ENCODE measurements at regions not wholly inside any gene's neighbourhood (a gene's known extent, or its start where the extent isn't known, plus 50 kb on each side); places are given as distances from the start of the nearest gene placed in this dataset.

DNA sequence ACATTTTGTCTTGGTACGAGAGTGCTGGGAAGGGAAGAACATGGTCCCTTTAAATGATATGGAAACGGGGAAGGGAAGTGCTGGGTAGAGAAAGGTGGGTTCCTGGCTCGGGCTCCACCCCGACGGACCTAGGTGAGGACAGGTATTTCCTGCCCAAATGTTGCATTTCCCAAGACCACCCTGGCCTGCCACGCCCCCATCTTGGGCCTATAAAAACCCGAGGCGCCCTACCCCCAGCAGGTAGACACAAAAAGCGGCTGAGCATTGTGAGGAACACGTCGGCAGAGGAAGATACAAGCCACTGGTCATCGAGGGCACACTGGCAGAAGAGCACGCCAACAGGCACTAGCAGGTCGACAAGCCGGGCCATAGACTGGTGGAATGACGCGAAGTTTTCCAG lies 99.4 kb downstream of the AASDHPPT start:
- DNase-seq, result no peak
- no peaks in the 10 kb centered on the region for H3K36me3 ChIP-seq
- no peaks in the 10 kb centered on the region for H3K9me3 ChIP-seq
- TF ChIP-seq, protein P1, sequence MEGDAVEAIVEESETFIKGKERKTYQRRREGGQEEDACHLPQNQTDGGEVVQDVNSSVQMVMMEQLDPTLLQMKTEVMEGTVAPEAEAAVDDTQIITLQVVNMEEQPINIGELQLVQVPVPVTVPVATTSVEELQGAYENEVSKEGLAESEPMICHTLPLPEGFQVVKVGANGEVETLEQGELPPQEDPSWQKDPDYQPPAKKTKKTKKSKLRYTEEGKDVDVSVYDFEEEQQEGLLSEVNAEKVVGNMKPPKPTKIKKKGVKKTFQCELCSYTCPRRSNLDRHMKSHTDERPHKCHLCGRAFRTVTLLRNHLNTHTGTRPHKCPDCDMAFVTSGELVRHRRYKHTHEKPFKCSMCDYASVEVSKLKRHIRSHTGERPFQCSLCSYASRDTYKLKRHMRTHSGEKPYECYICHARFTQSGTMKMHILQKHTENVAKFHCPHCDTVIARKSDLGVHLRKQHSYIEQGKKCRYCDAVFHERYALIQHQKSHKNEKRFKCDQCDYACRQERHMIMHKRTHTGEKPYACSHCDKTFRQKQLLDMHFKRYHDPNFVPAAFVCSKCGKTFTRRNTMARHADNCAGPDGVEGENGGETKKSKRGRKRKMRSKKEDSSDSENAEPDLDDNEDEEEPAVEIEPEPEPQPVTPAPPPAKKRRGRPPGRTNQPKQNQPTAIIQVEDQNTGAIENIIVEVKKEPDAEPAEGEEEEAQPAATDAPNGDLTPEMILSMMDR (IDR thresholded peaks at IDR 0.05), result no peak
- no peak for TF ChIP-seq POLR2A (IDR thresholded peaks at IDR 0.05)
- no peaks in the 10 kb centered on the region for H3K27me3 ChIP-seq
- H3K4me1 ChIP-seq, result no peaks in the 10 kb centered on the region
- no peak overlapping the region for H3K4me3 ChIP-seq
- H3K27ac ChIP-seq, result no peak overlapping the region

DNA sequence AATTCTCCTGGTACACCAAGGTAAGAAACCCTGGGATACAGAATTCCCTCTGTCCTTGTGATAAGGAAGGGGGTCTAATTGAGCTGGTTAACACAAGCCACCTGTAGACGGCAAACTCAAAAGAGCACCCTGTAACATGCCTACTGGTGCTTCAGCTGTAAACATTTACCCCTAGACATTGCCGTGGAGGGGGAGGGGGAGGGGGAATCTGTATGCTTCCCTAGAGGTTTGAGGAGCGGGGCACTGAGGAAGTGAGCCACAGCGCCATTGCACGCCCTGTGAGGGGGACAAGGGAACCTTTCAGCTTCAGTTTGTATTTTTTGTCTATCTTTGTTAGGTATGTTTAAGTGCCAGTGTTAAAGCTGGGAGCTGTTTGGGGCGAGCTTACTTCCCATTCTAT lies 99.8 kb downstream of the AASDHPPT start:
- H3K9me3 ChIP-seq, result no peaks in the 10 kb centered on the region

DNA sequence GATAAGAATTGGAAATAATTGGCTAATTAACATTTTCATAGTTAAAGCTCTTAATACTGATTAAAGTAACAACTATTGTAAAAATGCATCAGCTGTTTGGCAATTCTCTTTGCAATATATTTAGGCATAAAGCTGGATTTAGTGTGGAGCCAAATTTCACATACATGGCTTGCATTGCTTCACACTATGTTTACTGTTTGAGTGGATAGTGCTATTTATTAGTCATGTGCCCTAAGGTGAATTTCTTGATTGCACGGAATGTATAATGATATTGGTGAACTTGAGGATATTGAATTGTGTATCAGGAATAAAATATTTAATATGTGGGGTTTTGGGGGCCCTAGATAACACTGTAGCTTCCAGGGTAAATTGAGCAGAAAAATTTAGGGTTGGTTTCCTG lies 100.9 kb downstream of the AASDHPPT start:
- TF ChIP-seq POLR2A (IDR thresholded peaks at IDR 0.05), result no peak
- TF ChIP-seq, protein P1 (IDR thresholded peaks at IDR 0.05), result no peak
- no peak overlapping the region for H3K4me3 ChIP-seq
- H3K27ac ChIP-seq, result no peak overlapping the region
- no peaks in the 10 kb centered on the region for H3K27me3 ChIP-seq
- no peaks in the 10 kb centered on the region for H3K9me3 ChIP-seq
- DNase-seq, result no peak
- H3K4me1 ChIP-seq, result no peaks in the 10 kb centered on the region
- H3K36me3 ChIP-seq, result no peaks in the 10 kb centered on the region

More for the DNA sequence above, 99.8 kb downstream of the AASDHPPT start:
- H3K27me3 ChIP-seq, result no peaks in the 10 kb centered on the region
- H3K4me1 ChIP-seq, result no peaks in the 10 kb centered on the region
- no peak overlapping the region for H3K27ac ChIP-seq
- TF ChIP-seq POLR2A (IDR thresholded peaks at IDR 0.05), result no peak
- TF ChIP-seq, protein P1 (IDR thresholded peaks at IDR 0.05), result no peak
- no peaks in the 10 kb centered on the region for H3K36me3 ChIP-seq
- H3K4me3 ChIP-seq, result no peak overlapping the region
- no peak for DNase-seq

DNA sequence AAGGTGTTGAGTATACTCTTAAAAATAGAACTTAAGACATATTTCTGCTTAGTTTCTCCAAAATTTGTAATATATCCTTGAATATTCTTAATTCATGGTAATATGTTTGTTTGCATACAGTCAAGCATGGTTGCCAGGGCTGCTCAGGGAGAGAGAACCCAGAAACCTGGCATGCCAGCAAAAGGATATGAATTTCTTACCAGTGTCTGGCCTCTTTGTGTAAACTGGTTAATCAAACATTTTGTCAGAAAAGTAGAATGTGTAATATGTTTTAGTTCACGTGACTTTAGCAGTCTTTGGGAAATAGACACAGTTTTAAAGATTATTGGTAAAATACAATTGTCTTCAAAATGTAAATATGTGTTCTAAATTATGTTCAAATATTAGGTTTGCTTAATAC lies 101.6 kb downstream of the AASDHPPT start:
- Histone ChIP-seq H3K27me3 (no peaks in the 10 kb centered on the region), H3K9me3 (no peaks in the 10 kb centered on the region), H3K4me3 (no peak overlapping the region), H3K36me3 (no peaks in the 10 kb centered on the region), H3K27ac (no peak overlapping the region), H3K4me1 (no peaks in the 10 kb centered on the region)
- no peak for DNase-seq
- TF ChIP-seq, protein P1 (IDR thresholded peaks at IDR 0.05), result no peak
- TF ChIP-seq POLR2A (IDR thresholded peaks at IDR 0.05), result no peak

DNA sequence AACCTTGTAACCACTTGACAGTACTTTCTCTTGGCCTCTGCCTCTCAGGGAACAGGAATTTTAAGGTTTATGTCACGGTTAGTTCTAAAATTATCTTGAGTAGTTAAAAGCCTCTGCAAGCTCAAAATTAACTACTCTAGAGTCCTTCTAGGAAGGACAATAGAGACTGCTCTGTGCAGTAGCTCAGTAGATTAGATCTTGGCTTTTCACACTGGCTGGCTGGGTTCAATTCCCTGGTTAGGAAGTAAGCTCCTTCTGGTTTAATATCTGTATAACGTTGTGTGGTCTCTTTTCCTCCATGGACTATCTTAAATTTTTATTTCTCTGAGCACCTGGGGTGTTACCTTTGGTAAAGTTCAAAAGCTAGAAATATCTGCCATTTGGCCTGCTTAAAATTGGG lies 109.2 kb downstream of the AASDHPPT start:
- H3K9me3 ChIP-seq, result no peaks in the 10 kb centered on the region
- no peaks in the 10 kb centered on the region for H3K4me1 ChIP-seq
- no peaks in the 10 kb centered on the region for H3K27me3 ChIP-seq
- no peak overlapping the region for H3K27ac ChIP-seq
- TF ChIP-seq, protein P1 (IDR thresholded peaks at IDR 0.05), result no peak
- TF ChIP-seq POLR2A (IDR thresholded peaks at IDR 0.05), result no peak
- H3K36me3 ChIP-seq, result no peaks in the 10 kb centered on the region
- DNase-seq, result no peak
- no peak overlapping the region for H3K4me3 ChIP-seq

DNA sequence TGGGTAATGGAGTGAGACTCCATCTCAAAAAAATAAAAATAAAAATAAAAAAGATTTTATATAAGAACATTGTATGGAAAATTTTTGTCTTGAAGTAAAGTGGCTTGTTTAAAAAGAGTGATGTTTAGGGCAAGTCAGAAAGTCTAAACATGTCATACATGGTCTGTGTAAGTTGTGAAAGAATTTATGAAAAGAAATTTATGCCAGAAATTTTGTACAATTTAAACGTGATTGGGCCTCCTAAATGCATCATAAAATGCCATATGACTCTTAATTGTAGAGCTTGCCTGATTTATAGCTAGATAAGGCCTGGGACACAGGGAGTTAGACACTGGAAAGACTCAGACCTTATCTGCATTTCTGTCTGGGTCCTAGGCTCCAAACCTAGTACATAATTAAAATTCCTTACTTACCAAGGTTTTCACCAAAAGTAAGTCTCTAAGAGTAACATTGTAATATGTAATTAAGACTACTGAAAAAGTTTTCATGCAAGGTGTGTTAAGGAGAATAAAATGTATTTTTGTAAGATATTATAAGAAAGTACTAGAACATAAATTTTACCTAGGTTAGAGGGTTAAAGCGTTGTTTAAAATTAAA lies 110.5 kb downstream of the AASDHPPT start:
- TF ChIP-seq POLR2A (IDR thresholded peaks at IDR 0.05), result no peak
- TF ChIP-seq, protein P1 (IDR thresholded peaks at IDR 0.05), result no peak
- Histone ChIP-seq H3K36me3 (no peaks in the 10 kb centered on the region), H3K27ac (no peak overlapping the region), H3K9me3 (no peaks in the 10 kb centered on the region), H3K27me3 (no peaks in the 10 kb centered on the region), H3K4me3 (no peak overlapping the region), H3K4me1 (no peaks in the 10 kb centered on the region)
- no peak for DNase-seq
